ENCODE measurements at regions not wholly inside any gene's neighbourhood (a gene's known extent, or its start where the extent isn't known, plus 50 kb on each side); places are given as distances from the start of the nearest gene placed in this dataset.

DNA sequence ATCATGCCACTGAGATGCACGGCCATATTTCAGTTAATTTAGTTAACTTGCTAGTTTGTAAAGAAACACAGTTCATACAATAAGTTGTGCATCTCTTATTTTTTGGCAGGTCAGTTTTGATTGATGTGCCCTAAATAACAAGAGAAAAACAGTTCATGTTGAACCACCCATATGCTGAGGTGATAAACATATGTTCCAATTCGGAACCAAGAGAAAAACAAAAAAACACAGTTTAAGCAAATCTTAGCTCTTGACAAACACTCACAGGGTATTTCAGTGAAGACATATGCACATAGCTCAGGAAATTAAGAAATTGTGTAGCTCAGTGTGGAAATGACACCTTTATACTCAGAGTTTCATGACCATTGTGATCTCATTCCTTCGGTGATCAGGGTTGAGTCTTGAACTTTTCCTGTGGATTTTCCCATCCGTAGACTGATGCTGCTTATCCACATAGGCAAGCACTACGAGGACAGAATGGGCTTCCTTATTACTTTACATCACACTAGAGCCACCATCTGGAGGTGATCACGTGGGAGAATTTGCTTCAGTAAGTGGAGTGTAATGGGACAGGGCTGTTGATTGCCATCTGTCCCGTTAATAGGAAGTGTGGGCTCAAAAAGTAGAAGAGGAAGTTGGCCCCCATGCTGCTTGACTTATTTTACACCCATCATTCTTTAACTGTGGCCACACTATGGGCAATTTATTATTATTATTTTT, 773.0 kb downstream of the MTRR start:
- WGBS, 2 donors (ENCODE audit: low coverage in 1 of 2): 71 to 78% methylated on average over 4 to 7 of the region's 7 CpGs
- in situ Hi-C loops (cut with MboI; ENCODE audit: low pct_ligation_motif_present in 1 of 4, low pct_unique_long_range_greater_than_20kb in 1 of 4, low sequenced_read_pairs in 3 of 4): no loop called here

DNA sequence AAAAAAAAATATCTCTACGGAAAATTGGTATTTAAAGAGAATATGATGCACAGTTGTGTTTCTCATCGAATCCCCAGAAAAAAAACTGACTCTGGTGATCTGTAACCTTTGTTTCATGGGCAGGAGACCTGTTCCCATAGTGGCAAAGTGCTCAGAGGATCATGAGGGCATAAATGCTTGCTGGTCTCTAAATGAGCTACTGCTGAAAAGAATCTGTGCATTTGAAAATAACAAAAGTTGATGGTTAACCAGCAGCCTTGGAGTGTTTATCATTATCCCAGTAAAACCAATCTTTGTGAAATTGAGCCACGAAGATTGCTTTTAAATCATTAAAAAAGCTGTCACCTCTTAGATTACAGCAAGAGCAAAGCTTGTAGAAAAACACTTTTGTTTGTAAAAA, 775.4 kb downstream of the MTRR start:
- H3K27me3 ChIP-seq: no peaks in the 10 kb centered on the region
- H3K27ac ChIP-seq: no peak overlapping the region
- no peaks in the 10 kb centered on the region for H3K4me1 ChIP-seq
- no peaks in the 10 kb centered on the region for H3K9me3 ChIP-seq
- H3K36me3 ChIP-seq: no peaks in the 10 kb centered on the region
- no peak for DNase-seq
- H3K4me3 ChIP-seq: no peak overlapping the region
- in situ Hi-C loops (cut with MboI; ENCODE audit: low pct_ligation_motif_present in 1 of 4, low pct_unique_long_range_greater_than_20kb in 1 of 4, low sequenced_read_pairs in 3 of 4): no loop called here
- 30 to 67% methylated on average over 3 of the region's 3 CpGs for WGBS, 2 donors (ENCODE audit: low coverage in 1 of 2)
- TF ChIP-seq EP300 (IDR thresholded peaks at IDR 0.05; ENCODE audit: low read depth): no peak
- no peak for TF ChIP-seq POLR2AphosphoS5 (IDR thresholded peaks at IDR 0.05)
- intact Hi-C loops (cut with DNase I; ENCODE audit: low total_unique reads): loop anchor here (2.0 kb wide), 1 partner anchor 20 kb away; no protein-coding TSS in a partner anchor

More for the DNA sequence above, 773.0 kb downstream of the MTRR start:
- TF ChIP-seq, protein P1, sequence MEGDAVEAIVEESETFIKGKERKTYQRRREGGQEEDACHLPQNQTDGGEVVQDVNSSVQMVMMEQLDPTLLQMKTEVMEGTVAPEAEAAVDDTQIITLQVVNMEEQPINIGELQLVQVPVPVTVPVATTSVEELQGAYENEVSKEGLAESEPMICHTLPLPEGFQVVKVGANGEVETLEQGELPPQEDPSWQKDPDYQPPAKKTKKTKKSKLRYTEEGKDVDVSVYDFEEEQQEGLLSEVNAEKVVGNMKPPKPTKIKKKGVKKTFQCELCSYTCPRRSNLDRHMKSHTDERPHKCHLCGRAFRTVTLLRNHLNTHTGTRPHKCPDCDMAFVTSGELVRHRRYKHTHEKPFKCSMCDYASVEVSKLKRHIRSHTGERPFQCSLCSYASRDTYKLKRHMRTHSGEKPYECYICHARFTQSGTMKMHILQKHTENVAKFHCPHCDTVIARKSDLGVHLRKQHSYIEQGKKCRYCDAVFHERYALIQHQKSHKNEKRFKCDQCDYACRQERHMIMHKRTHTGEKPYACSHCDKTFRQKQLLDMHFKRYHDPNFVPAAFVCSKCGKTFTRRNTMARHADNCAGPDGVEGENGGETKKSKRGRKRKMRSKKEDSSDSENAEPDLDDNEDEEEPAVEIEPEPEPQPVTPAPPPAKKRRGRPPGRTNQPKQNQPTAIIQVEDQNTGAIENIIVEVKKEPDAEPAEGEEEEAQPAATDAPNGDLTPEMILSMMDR (IDR thresholded peaks at IDR 0.05): no peak
- TF ChIP-seq POLR2A (IDR thresholded peaks at IDR 0.05) (no peak), POLR2AphosphoS5 (IDR thresholded peaks at IDR 0.05) (no peak), EP300 (IDR thresholded peaks at IDR 0.05; ENCODE audit: low read depth) (no peak)
- no peaks in the 10 kb centered on the region for H3K9me3 ChIP-seq
- no peaks in the 10 kb centered on the region for H3K36me3 ChIP-seq
- intact Hi-C loops (cut with DNase I; ENCODE audit: low total_unique reads): no loop called here
- no peak overlapping the region for H3K4me3 ChIP-seq
- no peak overlapping the region for H3K27ac ChIP-seq
- H3K27me3 ChIP-seq: no peaks in the 10 kb centered on the region
- DNase-seq: no peak
- no peaks in the 10 kb centered on the region for H3K4me1 ChIP-seq

DNA sequence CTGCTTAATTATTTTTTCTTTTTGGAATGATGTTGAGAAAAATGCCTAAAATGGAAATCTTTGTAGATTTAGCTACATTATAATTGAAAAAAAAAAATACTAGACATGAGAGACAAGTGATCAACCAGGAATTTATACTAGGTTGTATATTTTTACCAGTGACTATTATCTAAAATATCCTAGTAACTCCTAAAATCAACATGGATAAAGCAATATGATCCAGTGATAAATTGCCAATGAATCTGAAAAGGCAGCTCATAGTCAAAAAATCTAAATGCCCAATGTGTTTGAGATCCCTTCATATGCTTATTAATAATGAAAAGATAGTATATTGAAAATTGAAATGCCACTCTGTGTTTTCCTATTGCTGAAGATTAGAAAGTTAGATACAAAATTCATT, 778.2 kb downstream of the MTRR start:
- TF ChIP-seq, protein P1 (IDR thresholded peaks at IDR 0.05): no peak
- TF ChIP-seq POLR2A (IDR thresholded peaks at IDR 0.05) (no peak), EP300 (IDR thresholded peaks at IDR 0.05; ENCODE audit: low read depth) (no peak), POLR2AphosphoS5 (IDR thresholded peaks at IDR 0.05) (no peak)
- Histone ChIP-seq H3K4me1 (no peaks in the 10 kb centered on the region), H3K27ac (no peak overlapping the region), H3K9me3 (no peaks in the 10 kb centered on the region), H3K4me3 (no peak overlapping the region), H3K36me3 (no peaks in the 10 kb centered on the region), H3K27me3 (no peaks in the 10 kb centered on the region)
- intact Hi-C loops (cut with DNase I; ENCODE audit: low total_unique reads) (no loop called here), in situ Hi-C loops (cut with MboI; ENCODE audit: low pct_ligation_motif_present in 1 of 4, low pct_unique_long_range_greater_than_20kb in 1 of 4, low sequenced_read_pairs in 3 of 4) (no loop called here)
- no peak for DNase-seq

DNA sequence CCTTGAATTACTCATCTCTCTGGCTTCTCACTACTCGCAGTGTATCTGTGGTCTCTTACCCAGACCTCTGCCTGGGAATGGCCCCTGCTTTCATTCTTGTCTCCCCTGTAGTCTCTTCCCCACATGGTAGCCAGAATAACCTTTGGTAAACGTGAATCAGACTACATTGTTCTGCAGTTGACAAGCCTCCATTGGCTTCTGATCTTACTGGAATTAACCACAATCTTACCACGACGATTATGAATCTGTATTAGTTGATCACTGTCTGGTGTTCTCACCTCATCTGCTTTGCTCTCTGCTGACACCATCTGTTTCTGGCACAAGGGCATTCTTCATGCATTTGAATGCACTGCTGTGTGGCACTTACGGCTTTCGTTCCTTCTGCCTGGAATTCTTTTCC, 781.2 kb downstream of the MTRR start:
- no peaks in the 10 kb centered on the region for H3K27me3 ChIP-seq
- no peaks in the 10 kb centered on the region for H3K9me3 ChIP-seq
- H3K4me3 ChIP-seq: no peak overlapping the region
- no peaks in the 10 kb centered on the region for H3K4me1 ChIP-seq
- in situ Hi-C loops (cut with MboI; ENCODE audit: low pct_ligation_motif_present in 1 of 4, low pct_unique_long_range_greater_than_20kb in 1 of 4, low sequenced_read_pairs in 3 of 4): no loop called here
- no peaks in the 10 kb centered on the region for H3K36me3 ChIP-seq
- TF ChIP-seq POLR2AphosphoS5 (IDR thresholded peaks at IDR 0.05) (no peak), POLR2A (IDR thresholded peaks at IDR 0.05) (no peak), EP300 (IDR thresholded peaks at IDR 0.05; ENCODE audit: low read depth) (no peak)
- TF ChIP-seq, protein P1 (IDR thresholded peaks at IDR 0.05): no peak
- WGBS, 2 donors (ENCODE audit: low coverage in 1 of 2): 82 to 100% methylated on average over 5 to 6 of the region's 6 CpGs
- H3K27ac ChIP-seq: no peak overlapping the region
- intact Hi-C loops (cut with DNase I; ENCODE audit: low total_unique reads): no loop called here
- no peak for DNase-seq

Data from transverse colon (tissue), 4 donors.